Mesodermal cell (in vitro differentiated cells): ENCODE measurements at regions not wholly inside any gene's neighbourhood (a gene's known extent, or its start where the extent isn't known, plus 50 kb on each side); places are given as distances from the start of the nearest gene placed in this dataset.
"Not testable (repeated sequence)": the region's sequence is repeated elsewhere in the genome, so short reads cannot be mapped to it uniquely, and the experiment has no call there.

ENCODE experiments used
- H3K27ac ChIP-seq: 2 replicates; pipeline ENCODE4 v1.7.0; 2013; ENCODE audit warnings: mild to moderate bottlenecking, low read depth, low read length, moderate library complexity; ENCODE audit not compliant: severe bottlenecking
- H3K36me3 ChIP-seq: 2 replicates; pipeline ENCODE4 v1.7.1; 2013; ENCODE audit warnings: mild to moderate bottlenecking, low read length, moderate library complexity; ENCODE audit not compliant: control insufficient read depth, insufficient read depth
- H3K4me1 ChIP-seq: one replicate; pipeline ENCODE4 v1.7.1; 2013; ENCODE audit warnings: mild to moderate bottlenecking, low read length; ENCODE audit not compliant: insufficient read depth, control insufficient read depth, poor library complexity, severe bottlenecking
- H3K4me3 ChIP-seq: 2 replicates; pipeline ENCODE4 v1.7.0; 2013; ENCODE audit warnings: low read length, control low read depth, mild to moderate bottlenecking; ENCODE audit not compliant: insufficient read depth, poor library complexity, severe bottlenecking; ENCODE audit errors: extremely low read depth
- H3K9me3 ChIP-seq: 2 replicates; pipeline ENCODE4 v1.7.1; 2013; ENCODE audit warnings: mild to moderate bottlenecking, low read length, moderate library complexity; ENCODE audit not compliant: control insufficient read depth
- WGBS, 2 experiments: methylation state at CpG; one replicate each; pipeline ENCODE4 v1.1.5; 2013; ENCODE audit warnings: missing lambda C conversion rate in 2 of 2; ENCODE audit not compliant: insufficient coverage in 2 of 2; 5-methylcytosine and 5-hydroxymethylcytosine counted together

DNA sequence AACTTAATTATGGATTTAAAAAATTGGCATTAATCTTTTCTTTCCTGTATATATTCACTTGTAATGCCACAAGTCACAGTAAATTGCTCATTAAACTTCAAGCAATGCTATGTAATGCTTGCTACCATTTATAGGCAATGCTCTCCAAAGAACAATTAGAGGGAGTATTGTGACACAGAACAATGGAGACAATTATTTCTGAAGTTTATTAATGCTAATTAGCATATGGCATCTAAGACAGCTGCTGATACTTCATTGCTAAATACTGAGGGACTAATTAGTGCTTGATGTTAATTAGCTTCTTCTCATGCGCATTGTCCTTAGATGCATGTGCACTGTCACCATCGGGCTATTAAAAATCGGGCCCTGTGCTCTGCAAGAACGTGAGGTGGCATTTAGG, 1012.8 kb downstream of the SOCS6 start:
- 70% methylated on average over 4 of the region's 4 CpGs; no CpG with 5 or more reads in 1 of the 2 experiments for WGBS, 2 experiments
- Histone ChIP-seq H3K4me3 (no peak overlapping the region), H3K27ac (no peak overlapping the region), H3K36me3 (no peaks in the 10 kb centered on the region), H3K9me3 (peaks cover 28% of the 10 kb centered on the region), H3K4me1 (no peaks in the 10 kb centered on the region)

- H3K27ac ChIP-seq, H3K9me3 ChIP-seq, H3K36me3 ChIP-seq, H3K4me1 ChIP-seq, H3K4me3 ChIP-seq: not testable (repeated sequence)
- WGBS, 2 experiments, result no CpG with 5 or more reads among the region's 3 CpGs
These were observed 1005.4 kb downstream of the SOCS6 start for GRCh38 chr18:71294201-71294600.

- Histone ChIP-seq H3K4me3 (no peak overlapping the region), H3K4me1 (no peaks in the 10 kb centered on the region), H3K27ac (no peak overlapping the region), H3K36me3 (no peaks in the 10 kb centered on the region), H3K9me3 (peaks cover 4% of the 10 kb centered on the region)
These were observed 1004.5 kb downstream of the SOCS6 start for GRCh38 chr18:71293322-71293721.

GRCh38 chr18:71287268-71287667, 998.4 kb downstream of the SOCS6 start:
- Histone ChIP-seq H3K36me3 (no peaks in the 10 kb centered on the region), H3K4me3 (no peak overlapping the region), H3K4me1 (no peaks in the 10 kb centered on the region), H3K9me3 (peaks cover 10% of the 10 kb centered on the region), H3K27ac (no peak overlapping the region)
- no CpG with 5 or more reads among the region's 2 CpGs for WGBS, 2 experiments

DNA sequence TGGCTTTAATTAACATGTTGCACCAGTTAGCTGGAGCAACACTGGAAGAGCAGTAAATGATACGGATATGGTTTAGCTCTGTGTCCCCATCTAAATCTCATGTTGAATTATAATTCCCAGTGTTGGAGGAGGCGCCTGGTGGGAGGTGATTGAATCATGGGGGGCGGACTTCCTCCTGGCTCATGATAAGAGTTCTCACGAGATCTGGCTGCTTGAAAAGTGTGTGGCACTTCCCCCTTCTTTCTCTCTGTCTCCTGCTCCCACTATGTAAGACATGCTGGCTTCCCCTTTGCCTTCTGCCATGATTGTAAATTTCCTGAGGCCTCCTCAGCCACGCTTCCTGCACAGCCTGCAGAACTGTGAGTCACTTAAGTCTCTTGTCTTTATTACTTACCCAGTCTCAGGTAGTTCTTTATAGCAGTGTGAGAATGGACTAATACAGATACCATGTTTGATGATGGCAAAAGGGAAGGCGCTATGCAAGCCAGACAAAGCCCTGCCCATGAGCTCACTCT, 963.6 kb downstream of the SOCS6 start:
- no peaks in the 10 kb centered on the region for H3K4me1 ChIP-seq
- WGBS, 2 experiments, result 34% methylated on average over 3 of the region's 6 CpGs; no CpG with 5 or more reads in 1 of the 2 experiments
- no peaks in the 10 kb centered on the region for H3K36me3 ChIP-seq
- H3K4me3 ChIP-seq, result no peak overlapping the region
- no peak overlapping the region for H3K27ac ChIP-seq
- peaks cover 33% of the 10 kb centered on the region for H3K9me3 ChIP-seq

DNA sequence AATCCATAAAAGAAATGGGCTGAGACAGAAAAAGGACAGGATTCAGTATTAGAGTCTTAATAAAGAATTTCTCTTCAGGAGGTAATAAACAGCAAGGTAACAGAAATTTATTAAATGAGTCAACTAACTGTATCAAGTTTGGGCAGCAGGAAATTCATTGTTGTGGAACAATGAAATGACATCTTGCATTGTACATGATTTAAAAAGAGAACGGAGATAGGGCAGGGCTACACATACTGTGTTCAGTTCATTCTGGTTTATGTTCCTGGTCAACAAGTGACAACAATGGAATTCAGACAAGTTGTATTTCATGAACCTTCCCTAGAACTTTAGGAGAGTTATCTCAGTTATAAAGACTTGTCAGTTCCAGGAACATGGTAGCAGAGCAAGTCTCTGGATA, 961.3 kb downstream of the SOCS6 start:
- Histone ChIP-seq H3K27ac (no peak overlapping the region), H3K36me3 (no peaks in the 10 kb centered on the region), H3K4me3 (no peak overlapping the region), H3K9me3 (peaks cover 28% of the 10 kb centered on the region), H3K4me1 (no peaks in the 10 kb centered on the region)
- 78 to 86% methylated on average over 1 of the region's 1 CpG for WGBS, 2 experiments

DNA sequence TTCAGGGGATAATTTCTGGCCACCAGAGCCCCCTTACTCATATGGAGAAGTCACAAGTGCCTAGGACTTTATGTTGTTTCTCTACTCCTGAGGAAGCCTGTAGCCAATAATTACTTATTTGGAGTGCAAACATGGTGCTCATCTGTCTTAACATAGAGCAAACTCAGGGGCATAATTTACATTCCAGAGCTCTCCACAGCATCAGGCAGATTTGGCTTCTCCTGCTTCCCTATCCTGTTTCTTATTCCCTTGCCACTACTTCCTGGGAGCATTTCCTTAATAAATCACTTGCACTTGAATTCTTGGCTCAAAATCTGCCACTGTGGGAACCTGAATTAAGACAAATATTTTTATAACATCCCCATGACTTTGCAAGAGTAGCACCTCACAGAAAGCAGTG, 960.9 kb downstream of the SOCS6 start:
- Histone ChIP-seq H3K36me3 (no peaks in the 10 kb centered on the region), H3K4me3 (no peak overlapping the region), H3K9me3 (peaks cover 28% of the 10 kb centered on the region), H3K27ac (no peak overlapping the region), H3K4me1 (no peaks in the 10 kb centered on the region)

- WGBS, 2 experiments, result 64 to 67% methylated on average over 4 of the region's 5 CpGs
- H3K9me3 ChIP-seq, result peaks cover 5% of the 10 kb centered on the region
- no peaks in the 10 kb centered on the region for H3K36me3 ChIP-seq
- no peaks in the 10 kb centered on the region for H3K4me1 ChIP-seq
- H3K4me3 ChIP-seq, result no peak overlapping the region
- no peak overlapping the region for H3K27ac ChIP-seq
These were observed 954.1 kb downstream of the SOCS6 start for GRCh38 chr18:71242981-71243380.

DNA sequence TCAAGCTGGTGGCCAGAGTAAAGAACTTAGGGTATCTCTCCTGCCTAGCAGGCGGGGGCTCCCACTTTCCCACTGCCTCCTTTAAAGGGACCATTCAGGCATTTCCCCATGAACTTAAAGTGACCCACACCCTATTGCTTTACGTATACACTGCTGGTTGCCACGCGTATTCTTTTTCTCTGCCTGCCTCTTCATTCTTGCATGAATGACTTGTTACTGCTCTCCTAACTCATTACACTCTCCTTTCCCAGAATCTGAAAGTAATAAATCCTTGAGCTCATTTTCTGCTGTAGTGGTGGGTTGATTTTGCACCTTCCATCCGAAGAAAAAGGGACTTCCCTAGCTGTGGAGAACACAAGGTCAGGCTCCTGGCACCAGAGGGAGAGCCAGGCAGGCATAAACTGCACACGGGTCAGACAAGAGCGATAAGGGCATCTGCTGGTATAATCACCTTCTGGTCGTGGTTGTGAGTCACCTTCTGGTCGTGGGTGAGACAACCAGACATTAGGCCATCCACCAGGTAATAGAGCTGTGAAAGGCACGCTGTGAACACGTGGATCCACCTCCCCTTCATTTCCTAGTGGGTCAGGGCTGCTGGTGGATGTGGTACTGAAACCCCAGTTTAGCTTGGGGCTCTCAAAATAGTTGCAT, 950.3 kb downstream of the SOCS6 start:
- 63 to 74% methylated on average over 8 to 10 of the region's 11 CpGs for WGBS, 2 experiments
- no peaks in the 10 kb centered on the region for H3K36me3 ChIP-seq
- H3K9me3 ChIP-seq, result peaks cover 9% of the 10 kb centered on the region
- no peak overlapping the region for H3K4me3 ChIP-seq
- H3K27ac ChIP-seq, result no peak overlapping the region
- H3K4me1 ChIP-seq, result no peaks in the 10 kb centered on the region

DNA sequence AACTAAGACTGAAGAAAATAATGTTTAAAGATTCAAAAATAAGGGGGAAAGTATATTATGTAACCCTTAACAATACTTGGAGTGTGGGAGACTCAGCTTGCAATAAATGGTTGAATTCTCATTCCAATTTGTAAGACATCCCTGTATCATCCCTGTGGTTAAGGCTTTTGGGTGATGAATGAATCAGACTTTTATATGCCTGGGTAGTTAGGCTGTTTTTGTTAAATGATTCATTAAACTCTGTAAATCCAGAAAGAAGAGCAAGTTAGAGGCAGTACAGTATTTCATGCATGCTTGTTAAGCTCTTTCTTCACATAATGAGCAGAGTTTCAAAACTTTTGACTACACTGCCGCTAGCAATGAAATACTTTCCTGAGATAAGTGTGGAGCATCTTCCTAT, 948.8 kb downstream of the SOCS6 start:
- H3K9me3 ChIP-seq, result peaks cover 9% of the 10 kb centered on the region
- 86 to 100% methylated on average over 1 of the region's 1 CpG for WGBS, 2 experiments
- no peaks in the 10 kb centered on the region for H3K4me1 ChIP-seq
- H3K36me3 ChIP-seq, result no peaks in the 10 kb centered on the region
- no peak overlapping the region for H3K27ac ChIP-seq
- H3K4me3 ChIP-seq, result no peak overlapping the region

DNA sequence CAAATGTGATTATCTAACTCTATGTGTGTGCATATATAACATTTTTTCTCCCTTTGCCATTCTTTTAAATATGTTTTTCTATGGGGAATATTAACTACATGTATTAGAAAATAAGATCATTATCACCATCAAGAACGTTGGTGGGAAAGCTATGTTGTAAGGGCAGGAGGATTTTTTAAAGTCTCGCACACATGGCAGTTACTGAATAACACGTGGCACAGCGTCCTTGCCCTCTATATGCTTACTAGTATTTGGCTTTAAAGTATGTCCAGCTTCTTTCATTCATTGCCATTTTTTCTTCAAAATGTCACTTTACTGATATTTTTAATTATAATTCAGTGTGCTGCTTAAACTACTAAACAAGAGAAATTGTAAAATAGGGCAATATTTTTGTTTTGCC, 944.3 kb downstream of the SOCS6 start:
- no peaks in the 10 kb centered on the region for H3K36me3 ChIP-seq
- no peaks in the 10 kb centered on the region for H3K4me1 ChIP-seq
- H3K4me3 ChIP-seq, result no peak overlapping the region
- no peak overlapping the region for H3K27ac ChIP-seq
- WGBS, 2 experiments, result 60% methylated on average over 1 of the region's 4 CpGs; no CpG with 5 or more reads in 1 of the 2 experiments
- H3K9me3 ChIP-seq, result peaks cover 4% of the 10 kb centered on the region
